Activated T-helper 2 cell treated with anti-CD3 and anti-CD28 coated beads, Interferon-gamma antibody, Interleukin-2, Interleukin-4, amounts not matched to agents 10 μg/mL and 5 μg/mL and 100 μg/mL, durations not matched to agents 14 hours and 24 hours and 36 hours (primary cell): ENCODE measurements at regions not wholly inside any gene's neighbourhood (a gene's known extent, or its start where the extent isn't known, plus 50 kb on each side); places are given as distances from the start of the nearest gene placed in this dataset.

Experiments
- DNase-seq: peaks from one replicate; pipeline ENCODE4 v3.0.0; 2021; ENCODE audit warnings: low spot score
- H3K27ac Mint-ChIP-seq: one replicate; pipeline ENCODE4 v1.8.0; 2021; ENCODE audit warnings: mixed read lengths
- H3K27me3 Mint-ChIP-seq: one replicate; pipeline ENCODE4 v1.8.0; 2021; ENCODE audit warnings: low read depth, mixed read lengths
- H3K36me3 Mint-ChIP-seq: one replicate; pipeline ENCODE4 v1.8.0; 2021; ENCODE audit warnings: low read depth, mixed read lengths
- H3K4me1 Mint-ChIP-seq: one replicate; pipeline ENCODE4 v1.8.0; 2021; ENCODE audit warnings: low read depth, mixed read lengths
- H3K4me3 Mint-ChIP-seq: one replicate; pipeline ENCODE4 v1.8.0; 2021; ENCODE audit warnings: low read depth, mild to moderate bottlenecking, moderate library complexity, mixed read lengths
- H3K9me3 Mint-ChIP-seq: one replicate; pipeline ENCODE4 v1.8.0; 2021; ENCODE audit warnings: mixed read lengths
- intact Hi-C: fragments of 100-400 bp; cut with micrococcal nuclease; formaldehyde crosslinking; loops from one replicate; pipeline ENCODE4 v1.15.1; 2023

- H3K4me3 Mint-ChIP-seq, result no peak overlapping the region
- DNase-seq, result no peak
- H3K4me1 Mint-ChIP-seq, result no peaks in the 10 kb centered on the region
Measured at GRCh38 chr3:147046916-147047315, 359.4 kb downstream of the ZIC4 start.

DNA sequence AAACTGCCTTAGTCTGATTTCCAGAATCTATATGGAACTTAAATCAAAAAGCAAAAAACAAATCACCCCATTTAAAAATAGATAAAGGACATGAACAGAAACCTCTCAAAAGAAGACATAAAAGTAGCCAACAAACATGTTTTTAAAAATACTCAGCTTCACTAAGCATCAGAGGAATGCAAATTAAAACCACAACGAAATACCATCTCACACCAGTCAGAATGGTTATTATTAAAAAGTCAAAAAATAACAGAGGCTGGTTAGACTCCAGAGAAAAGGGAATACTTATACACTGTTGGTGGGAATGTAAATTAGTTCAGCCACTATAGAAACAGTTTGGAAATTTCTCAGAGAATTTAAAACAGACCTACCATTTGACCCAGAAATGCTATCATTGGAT, 367.9 kb downstream of the ZIC4 start:
- no peak for DNase-seq
- Mint-ChIP-seq H3K4me3 (no peak overlapping the region), H3K36me3 (no peaks in the 10 kb centered on the region), H3K4me1 (no peaks in the 10 kb centered on the region), H3K9me3 (peaks cover 19% of the 10 kb centered on the region), H3K27me3 (no peaks in the 10 kb centered on the region), H3K27ac (no peak overlapping the region)
- intact Hi-C loops, result no loop called here

More at GRCh38 chr3:147046916-147047315, 359.4 kb downstream of the ZIC4 start:
- intact Hi-C loops, result no loop called here
- no peak overlapping the region for H3K27ac Mint-ChIP-seq
- H3K27me3 Mint-ChIP-seq, result no peaks in the 10 kb centered on the region
- H3K36me3 Mint-ChIP-seq, result no peaks in the 10 kb centered on the region
- peaks cover 17% of the 10 kb centered on the region for H3K9me3 Mint-ChIP-seq

DNA sequence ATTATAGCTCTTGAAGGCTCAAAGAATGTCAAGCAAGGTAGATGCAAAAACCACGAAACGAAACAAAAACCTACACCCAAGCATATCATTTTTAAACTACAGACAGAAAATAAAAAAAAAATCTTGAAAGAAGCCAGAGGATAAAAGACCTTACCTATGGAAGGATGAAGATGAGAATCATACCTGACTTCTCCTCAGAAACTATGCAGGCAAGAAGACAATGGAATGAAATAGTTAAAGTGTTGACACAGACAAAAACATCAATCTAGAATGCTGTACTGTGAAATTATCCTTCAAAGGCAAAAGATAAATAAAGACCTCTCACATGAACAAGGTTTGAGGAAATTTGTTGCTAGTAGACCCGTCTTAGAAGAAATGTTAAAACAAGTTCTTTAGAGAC, 372.0 kb downstream of the ZIC4 start:
- intact Hi-C loops, result no loop called here
- no peak for DNase-seq
- no peak overlapping the region for H3K27ac Mint-ChIP-seq
- no peaks in the 10 kb centered on the region for H3K27me3 Mint-ChIP-seq
- H3K9me3 Mint-ChIP-seq, result peaks cover 16% of the 10 kb centered on the region
- H3K36me3 Mint-ChIP-seq, result no peaks in the 10 kb centered on the region
- no peaks in the 10 kb centered on the region for H3K4me1 Mint-ChIP-seq
- no peak overlapping the region for H3K4me3 Mint-ChIP-seq

- Mint-ChIP-seq H3K27me3 (no peaks in the 10 kb centered on the region), H3K4me1 (no peaks in the 10 kb centered on the region), H3K27ac (no peak overlapping the region), H3K4me3 (no peak overlapping the region), H3K36me3 (no peaks in the 10 kb centered on the region), H3K9me3 (peaks cover 12% of the 10 kb centered on the region)
- no peak for DNase-seq
- intact Hi-C loops, result no loop called here
Measured at GRCh38 chr3:147030274-147030673, 376.1 kb downstream of the ZIC4 start.

- no peaks in the 10 kb centered on the region for H3K9me3 Mint-ChIP-seq
- H3K36me3 Mint-ChIP-seq, result no peaks in the 10 kb centered on the region
- no peak overlapping the region for H3K27ac Mint-ChIP-seq
- intact Hi-C loops, result no loop called here
- DNase-seq, result no peak
- H3K27me3 Mint-ChIP-seq, result no peaks in the 10 kb centered on the region
- H3K4me1 Mint-ChIP-seq, result no peaks in the 10 kb centered on the region
- H3K4me3 Mint-ChIP-seq, result no peak overlapping the region
Measured at GRCh38 chr3:147015334-147015733, 391.0 kb downstream of the ZIC4 start.

DNA sequence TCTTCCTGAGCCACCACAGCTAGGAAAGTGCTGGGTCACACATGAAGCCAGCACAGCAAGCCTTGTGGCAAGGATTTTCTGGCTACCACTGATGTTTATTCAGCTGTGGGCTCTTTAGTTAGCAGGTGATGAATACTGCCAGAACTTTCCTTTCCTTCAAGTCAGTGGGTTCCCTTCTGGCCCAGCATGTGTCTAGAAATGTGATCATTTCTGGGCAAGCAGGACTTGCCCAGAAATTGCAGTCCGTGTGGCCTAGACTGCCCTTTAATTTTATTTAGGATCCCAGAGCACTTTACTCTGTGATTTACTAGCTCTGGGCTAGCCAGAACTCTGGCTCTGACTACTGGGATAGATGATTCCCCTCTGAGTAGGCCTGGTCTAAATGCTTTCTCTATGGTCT, 397.5 kb downstream of the ZIC4 start:
- no peak overlapping the region for H3K4me3 Mint-ChIP-seq
- no peak overlapping the region for H3K27ac Mint-ChIP-seq
- no peaks in the 10 kb centered on the region for H3K27me3 Mint-ChIP-seq
- no peaks in the 10 kb centered on the region for H3K9me3 Mint-ChIP-seq
- no peak for DNase-seq
- no peaks in the 10 kb centered on the region for H3K36me3 Mint-ChIP-seq
- intact Hi-C loops, result no loop called here
- H3K4me1 Mint-ChIP-seq, result no peaks in the 10 kb centered on the region

- H3K4me3 Mint-ChIP-seq, result no peak overlapping the region
- H3K4me1 Mint-ChIP-seq, result no peaks in the 10 kb centered on the region
- H3K27me3 Mint-ChIP-seq, result no peaks in the 10 kb centered on the region
- no peak for DNase-seq
- H3K36me3 Mint-ChIP-seq, result no peaks in the 10 kb centered on the region
- H3K9me3 Mint-ChIP-seq, result no peaks in the 10 kb centered on the region
- no peak overlapping the region for H3K27ac Mint-ChIP-seq
- intact Hi-C loops, result no loop called here
Measured at GRCh38 chr3:147008458-147008857, 397.9 kb downstream of the ZIC4 start.

DNA sequence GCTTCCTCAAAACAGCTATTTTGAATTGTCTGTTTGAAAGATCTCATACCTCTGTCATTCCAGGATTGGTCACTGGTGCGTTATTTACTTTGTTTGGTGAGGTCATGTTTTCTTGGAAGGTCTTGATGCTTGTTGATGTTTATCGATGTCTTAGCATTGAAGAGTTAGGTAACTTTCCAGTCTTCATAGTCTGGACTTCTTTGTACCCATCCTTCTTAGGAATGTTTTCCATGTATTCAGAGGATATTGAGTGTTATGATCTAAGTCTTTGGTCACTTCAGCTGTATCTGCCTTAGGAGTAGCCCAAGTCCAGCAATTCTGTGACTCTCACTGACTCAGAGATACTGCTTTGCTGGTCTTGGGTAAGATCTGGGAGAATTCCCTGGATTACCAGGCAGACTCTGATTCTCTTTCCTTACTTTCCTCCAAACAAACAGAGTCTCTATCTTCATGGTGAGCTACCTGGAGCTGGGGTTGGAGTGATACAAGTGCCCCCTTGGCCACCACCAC, 398.6 kb downstream of the ZIC4 start:
- DNase-seq, result no peak
- no peaks in the 10 kb centered on the region for H3K36me3 Mint-ChIP-seq
- H3K4me3 Mint-ChIP-seq, result no peak overlapping the region
- H3K27me3 Mint-ChIP-seq, result no peaks in the 10 kb centered on the region
- no peak overlapping the region for H3K27ac Mint-ChIP-seq
- no peaks in the 10 kb centered on the region for H3K9me3 Mint-ChIP-seq
- no peaks in the 10 kb centered on the region for H3K4me1 Mint-ChIP-seq
- intact Hi-C loops, result no loop called here

DNA sequence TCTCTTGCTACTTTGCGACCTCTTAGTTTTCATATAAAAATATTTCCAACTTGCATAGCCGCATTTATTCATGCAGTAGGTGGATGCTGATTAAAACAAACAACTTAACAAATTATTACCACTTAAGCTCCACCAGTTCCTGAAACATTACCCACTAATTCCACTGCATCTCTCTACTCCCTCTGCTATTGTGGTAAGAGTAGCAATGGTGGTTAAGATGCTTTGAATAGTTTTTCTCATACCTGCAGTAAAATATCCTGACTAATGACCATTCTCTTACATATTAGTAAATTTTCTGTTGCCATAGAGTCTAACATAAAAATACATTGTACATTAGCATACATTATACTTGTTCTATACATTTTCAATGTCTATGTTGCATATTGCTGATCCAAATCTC, 397.6 kb upstream of the PLSCR5 start:
- no peak overlapping the region for H3K27ac Mint-ChIP-seq
- DNase-seq, result no peak
- intact Hi-C loops, result no loop called here
- H3K4me1 Mint-ChIP-seq, result no peaks in the 10 kb centered on the region
- peaks cover 4% of the 10 kb centered on the region for H3K9me3 Mint-ChIP-seq
- H3K27me3 Mint-ChIP-seq, result no peaks in the 10 kb centered on the region
- H3K36me3 Mint-ChIP-seq, result no peaks in the 10 kb centered on the region
- no peak overlapping the region for H3K4me3 Mint-ChIP-seq

DNA sequence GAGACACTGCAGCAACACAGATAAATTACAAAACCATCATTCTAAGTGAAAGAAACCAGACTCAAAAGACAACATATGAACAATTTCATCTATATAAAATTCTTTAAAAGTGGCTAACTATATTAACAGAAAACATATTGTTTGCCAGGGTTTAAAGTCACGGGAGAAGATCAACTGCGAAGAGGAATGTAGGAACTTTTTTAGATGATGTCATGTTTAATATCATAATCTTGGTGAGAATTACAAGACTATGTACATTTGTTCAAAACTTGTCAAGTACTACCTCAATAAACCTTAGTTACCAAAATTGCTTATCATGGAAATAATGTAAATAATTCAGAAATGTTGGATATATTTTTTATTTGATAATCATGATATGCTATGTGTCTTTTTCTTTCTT, 395.1 kb upstream of the PLSCR5 start:
- no peak for DNase-seq
- Mint-ChIP-seq H3K4me3 (no peak overlapping the region), H3K27ac (no peak overlapping the region), H3K9me3 (peaks cover 4% of the 10 kb centered on the region), H3K36me3 (no peaks in the 10 kb centered on the region), H3K27me3 (no peaks in the 10 kb centered on the region), H3K4me1 (no peaks in the 10 kb centered on the region)
- intact Hi-C loops, result no loop called here

GRCh38 chr3:146991907-146992306, 386.8 kb upstream of the PLSCR5 start:
- intact Hi-C loops, result no loop called here
- Mint-ChIP-seq H3K4me3 (no peak overlapping the region), H3K9me3 (peaks cover 5% of the 10 kb centered on the region), H3K27me3 (no peaks in the 10 kb centered on the region), H3K36me3 (no peaks in the 10 kb centered on the region), H3K4me1 (no peaks in the 10 kb centered on the region), H3K27ac (no peak overlapping the region)
- no peak for DNase-seq

DNA sequence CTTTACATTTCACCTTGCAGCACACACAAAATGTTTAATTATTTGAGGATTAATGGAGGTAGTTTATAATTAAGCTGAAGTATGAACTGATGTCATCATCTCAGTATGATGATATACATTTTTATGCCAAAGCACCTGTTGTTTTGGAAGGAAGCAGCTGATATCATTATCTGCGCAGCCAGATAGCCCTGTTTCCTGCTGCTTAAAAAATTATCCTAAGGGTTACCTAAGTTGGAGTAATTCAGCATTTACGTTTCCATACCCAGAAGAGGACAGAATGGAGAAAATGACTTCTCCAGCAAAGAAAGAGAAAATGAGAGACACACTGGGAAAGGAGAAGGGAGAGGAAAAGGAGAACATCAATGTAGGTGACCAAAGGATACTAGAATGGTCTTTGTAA, 370.3 kb upstream of the PLSCR5 start:
- H3K4me3 Mint-ChIP-seq, result no peak overlapping the region
- intact Hi-C loops, result no loop called here

DNA sequence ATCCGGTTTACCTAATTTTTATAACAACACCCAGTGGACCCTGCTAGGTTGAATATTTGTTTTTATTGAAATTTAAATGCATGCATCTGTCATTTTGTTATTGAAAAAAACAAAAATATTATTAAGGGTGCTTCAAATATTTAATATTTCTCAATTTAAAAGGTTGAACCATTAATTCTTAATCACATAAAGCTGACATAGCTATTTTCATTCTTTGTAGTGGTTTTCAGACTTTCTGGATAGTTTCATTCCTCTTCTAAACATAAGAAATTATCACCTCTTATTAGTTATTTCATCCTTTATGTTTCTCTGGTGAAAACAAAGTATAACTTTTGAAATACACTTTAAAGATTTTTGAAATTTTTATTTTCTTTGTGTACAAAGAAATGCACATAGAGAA, 369.9 kb upstream of the PLSCR5 start:
- no peak overlapping the region for H3K4me3 Mint-ChIP-seq
- intact Hi-C loops, result no loop called here
- H3K9me3 Mint-ChIP-seq, result no peaks in the 10 kb centered on the region
- H3K4me1 Mint-ChIP-seq, result no peaks in the 10 kb centered on the region
- no peak overlapping the region for H3K27ac Mint-ChIP-seq
- no peaks in the 10 kb centered on the region for H3K36me3 Mint-ChIP-seq
- H3K27me3 Mint-ChIP-seq, result no peaks in the 10 kb centered on the region
- DNase-seq, result no peak

More for the DNA sequence above, 370.3 kb upstream of the PLSCR5 start:
- no peaks in the 10 kb centered on the region for H3K27me3 Mint-ChIP-seq
- no peak overlapping the region for H3K27ac Mint-ChIP-seq
- no peak for DNase-seq
- H3K4me1 Mint-ChIP-seq, result no peaks in the 10 kb centered on the region
- H3K36me3 Mint-ChIP-seq, result no peaks in the 10 kb centered on the region
- no peaks in the 10 kb centered on the region for H3K9me3 Mint-ChIP-seq

GRCh38 chr3:146974001-146974400, 368.9 kb upstream of the PLSCR5 start:
- Mint-ChIP-seq H3K27me3 (no peaks in the 10 kb centered on the region), H3K9me3 (no peaks in the 10 kb centered on the region), H3K4me1 (no peaks in the 10 kb centered on the region), H3K36me3 (no peaks in the 10 kb centered on the region), H3K27ac (no peak overlapping the region), H3K4me3 (no peak overlapping the region)
- intact Hi-C loops, result no loop called here
- DNase-seq, result no peak
